ENCODE measurements at regions not wholly inside any gene's neighbourhood (a gene's known extent, or its start where the extent isn't known, plus 50 kb on each side); places are given as distances from the start of the nearest gene placed in this dataset.

- intact Hi-C loops (cut with DNase I), result no loop called here
- DNase-seq (no peak), ATAC-seq (no peak)
- Histone ChIP-seq H3K27me3 (ENCODE audit: insufficient read depth in 3 of 3, low read length in 2 of 3) (no peaks in the 10 kb centered on the region), H3K4me1 (no peaks in the 10 kb centered on the region), H3K36me3 (ENCODE audit: insufficient read depth in 1 of 2, low read depth in 1 of 2) (no peaks in the 10 kb centered on the region), H3K4me3 (no peak overlapping the region), H3K9me3 (no peaks in the 10 kb centered on the region), H3K27ac (no peak overlapping the region)
- 84 to 96% (median 91%) methylated on average over 1 of the region's 1 CpG for WGBS, 3 donors
- TF ChIP-seq, protein P1, sequence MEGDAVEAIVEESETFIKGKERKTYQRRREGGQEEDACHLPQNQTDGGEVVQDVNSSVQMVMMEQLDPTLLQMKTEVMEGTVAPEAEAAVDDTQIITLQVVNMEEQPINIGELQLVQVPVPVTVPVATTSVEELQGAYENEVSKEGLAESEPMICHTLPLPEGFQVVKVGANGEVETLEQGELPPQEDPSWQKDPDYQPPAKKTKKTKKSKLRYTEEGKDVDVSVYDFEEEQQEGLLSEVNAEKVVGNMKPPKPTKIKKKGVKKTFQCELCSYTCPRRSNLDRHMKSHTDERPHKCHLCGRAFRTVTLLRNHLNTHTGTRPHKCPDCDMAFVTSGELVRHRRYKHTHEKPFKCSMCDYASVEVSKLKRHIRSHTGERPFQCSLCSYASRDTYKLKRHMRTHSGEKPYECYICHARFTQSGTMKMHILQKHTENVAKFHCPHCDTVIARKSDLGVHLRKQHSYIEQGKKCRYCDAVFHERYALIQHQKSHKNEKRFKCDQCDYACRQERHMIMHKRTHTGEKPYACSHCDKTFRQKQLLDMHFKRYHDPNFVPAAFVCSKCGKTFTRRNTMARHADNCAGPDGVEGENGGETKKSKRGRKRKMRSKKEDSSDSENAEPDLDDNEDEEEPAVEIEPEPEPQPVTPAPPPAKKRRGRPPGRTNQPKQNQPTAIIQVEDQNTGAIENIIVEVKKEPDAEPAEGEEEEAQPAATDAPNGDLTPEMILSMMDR (IDR thresholded peaks at IDR 0.05), result no peak
Measured at GRCh38 chr5:25568294-25568693, 923.5 kb upstream of the CDH10 start.

GRCh38 chr5:25567881-25568280 lies 923.1 kb upstream of the CDH10 start:
- no peaks in the 10 kb centered on the region for H3K9me3 ChIP-seq
- no peak overlapping the region for H3K4me3 ChIP-seq
- DNase-seq (no peak), ATAC-seq (no peak)
- H3K27ac ChIP-seq, result no peak overlapping the region
- H3K4me1 ChIP-seq, result no peaks in the 10 kb centered on the region
- H3K27me3 ChIP-seq (ENCODE audit: insufficient read depth in 3 of 3, low read length in 2 of 3), result no peaks in the 10 kb centered on the region
- TF ChIP-seq, protein P1 (IDR thresholded peaks at IDR 0.05), result no peak
- no peaks in the 10 kb centered on the region for H3K36me3 ChIP-seq (ENCODE audit: insufficient read depth in 1 of 2, low read depth in 1 of 2)
- WGBS, 3 donors, result 40 to 51% (median 47%) methylated on average over 3 of the region's 3 CpGs
- intact Hi-C loops (cut with DNase I), result no loop called here

DNA sequence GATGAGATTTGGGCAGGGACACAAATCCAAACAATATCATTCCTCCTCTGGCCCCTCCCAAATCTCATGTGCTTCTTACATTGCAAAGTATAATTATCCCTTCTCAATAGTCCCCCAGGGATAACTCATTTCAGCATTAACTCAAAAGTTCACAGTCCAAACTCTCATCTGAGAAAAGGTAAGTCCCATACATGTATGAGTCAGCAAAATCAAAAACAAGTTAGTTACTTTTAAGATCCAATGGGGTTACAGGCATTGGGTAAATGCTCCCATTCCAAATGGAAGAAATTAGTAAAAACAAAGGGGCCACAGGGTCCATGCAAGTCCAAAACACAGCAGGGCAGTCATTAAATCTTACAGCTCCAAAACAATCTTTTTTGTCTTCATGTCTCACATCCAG lies 917.9 kb upstream of the CDH10 start:
- TF ChIP-seq, protein P1 (IDR thresholded peaks at IDR 0.05), result no peak
- Histone ChIP-seq H3K27ac (no peak overlapping the region), H3K36me3 (ENCODE audit: insufficient read depth in 1 of 2, low read depth in 1 of 2) (no peaks in the 10 kb centered on the region), H3K4me1 (no peaks in the 10 kb centered on the region), H3K9me3 (no peaks in the 10 kb centered on the region), H3K4me3 (no peak overlapping the region), H3K27me3 (ENCODE audit: insufficient read depth in 3 of 3, low read length in 2 of 3) (no peaks in the 10 kb centered on the region)
- DNase-seq (no peak), ATAC-seq (no peak)
- intact Hi-C loops (cut with DNase I), result no loop called here

GRCh38 chr5:25554077-25554476 lies 909.3 kb upstream of the CDH10 start:
- Histone ChIP-seq H3K9me3 (no peaks in the 10 kb centered on the region), H3K27ac (no peak overlapping the region), H3K36me3 (ENCODE audit: insufficient read depth in 1 of 2, low read depth in 1 of 2) (no peaks in the 10 kb centered on the region), H3K4me1 (no peaks in the 10 kb centered on the region), H3K27me3 (ENCODE audit: insufficient read depth in 3 of 3, low read length in 2 of 3) (no peaks in the 10 kb centered on the region), H3K4me3 (no peak overlapping the region)
- intact Hi-C loops (cut with DNase I), result no loop called here
- TF ChIP-seq, protein P1 (IDR thresholded peaks at IDR 0.05), result no peak
- ATAC-seq, result no peak
- DNase-seq, result no peak
- WGBS, 3 donors, result 42 to 51% (median 44%) methylated on average over 2 of the region's 2 CpGs

- Histone ChIP-seq H3K4me1 (no peaks in the 10 kb centered on the region), H3K27ac (no peak overlapping the region), H3K9me3 (no peaks in the 10 kb centered on the region), H3K4me3 (no peak overlapping the region), H3K27me3 (ENCODE audit: insufficient read depth in 3 of 3, low read length in 2 of 3) (no peaks in the 10 kb centered on the region), H3K36me3 (ENCODE audit: insufficient read depth in 1 of 2, low read depth in 1 of 2) (no peaks in the 10 kb centered on the region)
- no peak for ATAC-seq
- intact Hi-C loops (cut with DNase I), result no loop called here
- WGBS, 3 donors, result 82 to 85% (median 82%) methylated on average over 2 of the region's 2 CpGs
- no peak for DNase-seq
- TF ChIP-seq, protein P1 (IDR thresholded peaks at IDR 0.05), result no peak
Measured at GRCh38 chr5:25552871-25553481, 908.2 kb upstream of the CDH10 start.

All from psoas muscle (tissue), 7 donors.